Skin of body (tissue), 1 donor: ENCODE measurements at regions not wholly inside any gene's neighbourhood (a gene's known extent, or its start where the extent isn't known, plus 50 kb on each side); places are given as distances from the start of the nearest gene placed in this dataset.
"Not testable (repeated sequence)": the region's sequence is repeated elsewhere in the genome, so short reads cannot be mapped to it uniquely, and the experiment has no call there.

ENCODE experiments used
- DNase-seq: peaks from one replicate; lab custom pipeline; 2025; lab: John Stamatoyannopoulos, UW

GRCh38 chr14:34300882-34301734 lies 160.9 kb downstream of the SPTSSA start:
- DNase-seq = peak; percentile 24

- no peak for DNase-seq
Measured at GRCh38 chr14:34300330-34300729, 161.7 kb downstream of the SPTSSA start.

- DNase-seq = no peak
Measured at GRCh38 chr14:34299360-34299759, 162.7 kb downstream of the SPTSSA start.

GRCh38 chr14:34297786-34298520 lies 164.1 kb downstream of the SPTSSA start:
- no peak for DNase-seq

- DNase-seq = no peak
Measured at GRCh38 chr14:34283590-34283989, 178.4 kb downstream of the SPTSSA start.

- DNase-seq = no peak
Measured at GRCh38 chr14:34277191-34277590, 184.8 kb downstream of the SPTSSA start.

- DNase-seq = no peak
Measured at GRCh38 chr14:34275530-34275929, 186.5 kb downstream of the SPTSSA start.

- peak; percentile 18 for DNase-seq
Measured at GRCh38 chr14:34275078-34275477, 187.0 kb downstream of the SPTSSA start.

- not testable (repeated sequence) for DNase-seq
Measured at GRCh38 chr14:34273716-34274115, 188.3 kb downstream of the SPTSSA start.

GRCh38 chr14:34270361-34270760 lies 191.7 kb downstream of the SPTSSA start:
- no peak for DNase-seq

- no peak for DNase-seq
Measured at GRCh38 chr14:34266344-34266743, 195.7 kb downstream of the SPTSSA start.

GRCh38 chr14:34262127-34262910 lies 199.7 kb downstream of the SPTSSA start:
- DNase-seq = no peak

GRCh38 chr14:34259996-34260395 lies 202.0 kb downstream of the SPTSSA start:
- no peak for DNase-seq

GRCh38 chr14:34258318-34258717 lies 203.7 kb downstream of the SPTSSA start:
- DNase-seq = no peak

GRCh38 chr14:34257505-34257904 lies 204.5 kb downstream of the SPTSSA start:
- no peak for DNase-seq

GRCh38 chr14:34256223-34256622 lies 205.8 kb downstream of the SPTSSA start:
- no peak for DNase-seq

GRCh38 chr14:34254571-34254970 lies 207.5 kb downstream of the SPTSSA start:
- no peak for DNase-seq

GRCh38 chr14:34254031-34254430 lies 208.0 kb downstream of the SPTSSA start:
- DNase-seq = no peak

- DNase-seq = no peak
Measured at GRCh38 chr14:34252227-34252626, 209.8 kb downstream of the SPTSSA start.

GRCh38 chr14:34251662-34252061 lies 210.4 kb downstream of the SPTSSA start:
- no peak for DNase-seq

GRCh38 chr14:34250959-34251358 lies 211.1 kb downstream of the SPTSSA start:
- no peak for DNase-seq

GRCh38 chr14:34247605-34248004 lies 214.4 kb downstream of the SPTSSA start:
- DNase-seq = no peak
